ENCODE measurements at regions not wholly inside any gene's neighbourhood (a gene's known extent, or its start where the extent isn't known, plus 50 kb on each side); places are given as distances from the start of the nearest gene placed in this dataset.
"Not testable (repeated sequence)": the region's sequence is repeated elsewhere in the genome, so short reads cannot be mapped to it uniquely, and the experiment has no call there.

- H3K4me1 ChIP-seq: no peaks in the 10 kb centered on the region
- no peak for DNase-seq
- intact Hi-C loops (cut with DNase I; ENCODE audit: low total_unique reads) (no loop called here), in situ Hi-C loops (cut with MboI; ENCODE audit: low pct_ligation_motif_present in 1 of 4, low pct_unique_long_range_greater_than_20kb in 1 of 4, low sequenced_read_pairs in 3 of 4) (no loop called here)
- H3K9me3 ChIP-seq: no peaks in the 10 kb centered on the region
- no peaks in the 10 kb centered on the region for H3K27me3 ChIP-seq
- 67% methylated on average over 1 of the region's 1 CpG for WGBS, 2 donors (ENCODE audit: low coverage in 1 of 2)
- TF ChIP-seq CTCF (IDR thresholded peaks at IDR 0.05) (no peak), POLR2A (IDR thresholded peaks at IDR 0.05) (no peak), POLR2AphosphoS5 (IDR thresholded peaks at IDR 0.05) (no peak), EP300 (IDR thresholded peaks at IDR 0.05; ENCODE audit: low read depth) (no peak)
- no peak overlapping the region for H3K4me3 ChIP-seq
- no peaks in the 10 kb centered on the region for H3K36me3 ChIP-seq
- no peak overlapping the region for H3K27ac ChIP-seq
Observed at GRCh38 chr12:23277831-23278230, 652.9 kb downstream of the ETNK1 start.

GRCh38 chr12:23281295-23281694, 656.3 kb downstream of the ETNK1 start:
- in situ Hi-C loops (cut with MboI; ENCODE audit: low pct_ligation_motif_present in 1 of 4, low pct_unique_long_range_greater_than_20kb in 1 of 4, low sequenced_read_pairs in 3 of 4): no loop called here
- Histone ChIP-seq H3K36me3 (no peaks in the 10 kb centered on the region), H3K4me1 (no peaks in the 10 kb centered on the region), H3K27me3 (no peaks in the 10 kb centered on the region), H3K9me3 (no peaks in the 10 kb centered on the region), H3K27ac (no peak overlapping the region), H3K4me3 (no peak overlapping the region)
- intact Hi-C loops (cut with DNase I; ENCODE audit: low total_unique reads): no loop called here
- no peak for DNase-seq
- TF ChIP-seq EP300 (IDR thresholded peaks at IDR 0.05; ENCODE audit: low read depth) (no peak), CTCF (IDR thresholded peaks at IDR 0.05) (no peak), POLR2A (IDR thresholded peaks at IDR 0.05) (no peak), POLR2AphosphoS5 (IDR thresholded peaks at IDR 0.05) (no peak)
- WGBS, 2 donors (ENCODE audit: low coverage in 1 of 2): 87 to 93% methylated on average over 4 of the region's 4 CpGs

GRCh38 chr12:23282701-23283100, 657.7 kb downstream of the ETNK1 start:
- no peak overlapping the region for H3K4me3 ChIP-seq
- no peaks in the 10 kb centered on the region for H3K36me3 ChIP-seq
- intact Hi-C loops (cut with DNase I; ENCODE audit: low total_unique reads) (no loop called here), in situ Hi-C loops (cut with MboI; ENCODE audit: low pct_ligation_motif_present in 1 of 4, low pct_unique_long_range_greater_than_20kb in 1 of 4, low sequenced_read_pairs in 3 of 4) (no loop called here)
- no peak overlapping the region for H3K27ac ChIP-seq
- H3K27me3 ChIP-seq: no peaks in the 10 kb centered on the region
- TF ChIP-seq EP300 (IDR thresholded peaks at IDR 0.05; ENCODE audit: low read depth) (no peak), POLR2AphosphoS5 (IDR thresholded peaks at IDR 0.05) (no peak)
- H3K4me1 ChIP-seq: no peaks in the 10 kb centered on the region
- no peak for DNase-seq
- H3K9me3 ChIP-seq: no peaks in the 10 kb centered on the region

GRCh38 chr12:23285764-23286530, 661.0 kb downstream of the ETNK1 start:
- in situ Hi-C loops (cut with MboI; ENCODE audit: low pct_ligation_motif_present in 1 of 4, low pct_unique_long_range_greater_than_20kb in 1 of 4, low sequenced_read_pairs in 3 of 4); H3K4me3 ChIP-seq; H3K27ac ChIP-seq; DNase-seq; H3K36me3 ChIP-seq; intact Hi-C loops (cut with DNase I; ENCODE audit: low total_unique reads); H3K9me3 ChIP-seq; H3K4me1 ChIP-seq; H3K27me3 ChIP-seq: not testable (repeated sequence)
- 93% methylated on average over 56 of the region's 57 CpGs; no CpG with 5 or more reads in 1 of the 2 donors for WGBS, 2 donors (ENCODE audit: low coverage in 1 of 2)

- intact Hi-C loops (cut with DNase I; ENCODE audit: low total_unique reads): no loop called here
- WGBS, 2 donors (ENCODE audit: low coverage in 1 of 2): 63% methylated on average over 1 of the region's 1 CpG; no CpG with 5 or more reads in 1 of the 2 donors
- DNase-seq: no peak
Observed at GRCh38 chr12:23290627-23291330, 658.7 kb downstream of the SOX5 start.

More at GRCh38 chr12:23290627-23291330, 658.7 kb downstream of the SOX5 start:
- Histone ChIP-seq H3K36me3 (no peaks in the 10 kb centered on the region), H3K27me3 (no peaks in the 10 kb centered on the region), H3K27ac (no peak overlapping the region), H3K4me1 (no peaks in the 10 kb centered on the region), H3K9me3 (no peaks in the 10 kb centered on the region), H3K4me3 (no peak overlapping the region)
- in situ Hi-C loops (cut with MboI; ENCODE audit: low pct_ligation_motif_present in 1 of 4, low pct_unique_long_range_greater_than_20kb in 1 of 4, low sequenced_read_pairs in 3 of 4): no loop called here
- TF ChIP-seq POLR2AphosphoS5 (IDR thresholded peaks at IDR 0.05): no peak
- no peak for TF ChIP-seq CTCF (IDR thresholded peaks at IDR 0.05)
- TF ChIP-seq EP300 (IDR thresholded peaks at IDR 0.05; ENCODE audit: low read depth): no peak
- no peak for TF ChIP-seq POLR2A (IDR thresholded peaks at IDR 0.05)
